Activated CD8-positive, alpha-beta T cell treated with anti-CD3 and anti-CD28 coated beads, Interleukin-2, amount 10 ng/mL, durations not matched to agents 7 days and 5 days (primary cell): ENCODE measurements at regions not wholly inside any gene's neighbourhood (a gene's known extent, or its start where the extent isn't known, plus 50 kb on each side); places are given as distances from the start of the nearest gene placed in this dataset.

Source experiments
- ATAC-seq: fragments of 150-1000 bp; cut with Tn5 transposase; one replicate; pipeline ENCODE4 v1.10.0; 2021; ENCODE audit warnings: moderate library complexity
- CTCF ChIA-PET: fragments of 350-600 bp; sonication (Branson Sonifier 250); formaldehyde crosslinking; loops from one replicate; lab custom pipeline; 2021; ENCODE audit warnings: antibody characterized with exemption; lab: Charles Lee
- POLR2A ChIA-PET: fragments of 350-600 bp; sonication (Branson Sonifier 250); formaldehyde crosslinking; loops from one replicate; lab custom pipeline; 2021; ENCODE audit warnings: antibody characterized with exemption; lab: Charles Lee
- DNase-seq: peaks from one replicate; pipeline ENCODE4 v3.0.0-alpha.2; 2020
- H3K27ac Mint-ChIP-seq: one replicate; pipeline ENCODE4 v1.8.0; 2021; ENCODE audit warnings: mild to moderate bottlenecking, mixed read lengths
- H3K27me3 Mint-ChIP-seq: one replicate; pipeline ENCODE4 v1.8.0; 2021; ENCODE audit warnings: low read depth, mixed read lengths
- H3K36me3 Mint-ChIP-seq: one replicate; pipeline ENCODE4 v1.8.0; 2021; ENCODE audit warnings: low read depth, mixed read lengths
- H3K4me1 Mint-ChIP-seq: one replicate; pipeline ENCODE4 v1.8.0; 2021; ENCODE audit warnings: low read depth, mixed read lengths
- H3K4me3 Mint-ChIP-seq: one replicate; pipeline ENCODE4 v1.8.0; 2021; ENCODE audit warnings: mild to moderate bottlenecking, mixed read lengths
- H3K9me3 Mint-ChIP-seq: one replicate; pipeline ENCODE4 v1.8.0; 2022; ENCODE audit warnings: mixed read lengths; ENCODE audit not compliant: insufficient read depth

- no peak overlapping the region for H3K27ac Mint-ChIP-seq
Observed at GRCh38 chrX:42992199-42992943, 214.4 kb upstream of the PPP1R2C start.

GRCh38 chrX:42996861-42997260 is 218.9 kb upstream of the PPP1R2C start:
- no peak overlapping the region for H3K27ac Mint-ChIP-seq
- no peaks in the 10 kb centered on the region for H3K9me3 Mint-ChIP-seq
- no peaks in the 10 kb centered on the region for H3K27me3 Mint-ChIP-seq
- no peak overlapping the region for H3K4me3 Mint-ChIP-seq
- DNase-seq (no peak), ATAC-seq (no peak)
- no peaks in the 10 kb centered on the region for H3K36me3 Mint-ChIP-seq
- ChIA-PET POLR2A (no interaction called here), CTCF (no interaction called here)
- no peaks in the 10 kb centered on the region for H3K4me1 Mint-ChIP-seq

More at GRCh38 chrX:42992199-42992943, 214.4 kb upstream of the PPP1R2C start:
- ATAC-seq: no peak
- CTCF ChIA-PET: no interaction called here
- POLR2A ChIA-PET: no interaction called here
- H3K4me1 Mint-ChIP-seq: no peaks in the 10 kb centered on the region
- peaks cover 2% of the 10 kb centered on the region for H3K36me3 Mint-ChIP-seq
- H3K27me3 Mint-ChIP-seq: no peaks in the 10 kb centered on the region
- H3K4me3 Mint-ChIP-seq: no peak overlapping the region
- no peak for DNase-seq
- peaks cover 3% of the 10 kb centered on the region for H3K9me3 Mint-ChIP-seq

DNA sequence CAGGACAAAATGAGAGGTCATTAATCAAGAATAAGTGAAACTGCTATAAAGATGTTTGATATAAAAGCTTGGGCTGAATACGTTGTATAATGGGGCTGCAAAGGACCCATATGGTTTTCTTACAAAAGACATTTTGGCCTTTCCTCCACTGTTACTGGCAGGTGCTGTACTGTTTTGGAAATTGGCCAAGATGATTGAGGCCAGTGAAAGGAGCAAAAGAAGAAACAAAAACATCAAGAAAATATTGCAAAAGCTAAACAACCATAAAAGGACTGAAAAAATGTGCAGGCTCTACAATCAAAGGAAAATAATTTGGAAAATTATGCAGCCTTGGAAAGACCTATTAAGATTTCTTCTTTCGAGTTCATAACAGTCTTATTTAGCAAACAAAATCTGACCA is 222.2 kb upstream of the PPP1R2C start:
- POLR2A ChIA-PET: no interaction called here
- Mint-ChIP-seq H3K27ac (no peak overlapping the region), H3K4me3 (no peak overlapping the region), H3K4me1 (no peaks in the 10 kb centered on the region), H3K27me3 (no peaks in the 10 kb centered on the region), H3K36me3 (no peaks in the 10 kb centered on the region), H3K9me3 (no peaks in the 10 kb centered on the region)
- CTCF ChIA-PET: no interaction called here
- ATAC-seq: no peak
- no peak for DNase-seq

DNA sequence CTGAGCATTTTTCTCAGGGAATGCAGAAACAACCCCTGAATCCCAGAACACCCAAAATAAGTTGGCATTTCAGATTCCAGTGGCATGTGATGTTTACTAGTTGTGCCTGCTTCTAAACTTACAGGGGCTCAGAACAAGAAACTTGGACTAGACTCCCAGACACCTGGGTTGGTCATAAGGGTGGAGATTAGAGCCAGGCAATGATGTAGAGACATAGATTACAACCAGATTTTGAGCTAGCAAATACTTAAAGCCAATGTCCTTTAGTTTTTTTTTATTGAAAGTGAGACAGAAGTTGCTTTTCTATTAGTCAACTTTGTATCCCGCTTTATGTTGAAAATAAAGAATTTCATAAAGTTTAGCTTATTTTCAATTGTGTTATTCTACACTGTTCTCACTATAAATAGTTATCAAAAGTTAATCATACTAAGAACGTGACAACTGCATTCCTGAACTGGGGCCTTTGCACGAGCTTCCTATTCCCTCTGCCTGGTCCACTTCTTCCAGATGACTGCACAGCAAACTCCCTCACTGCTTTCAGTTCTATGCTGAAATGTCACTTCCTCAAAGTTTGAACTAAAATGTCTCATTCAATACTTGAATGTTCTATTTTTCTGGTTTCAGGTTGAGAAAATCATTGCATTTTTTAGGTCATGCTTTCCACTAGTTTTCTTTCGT is 224.7 kb upstream of the PPP1R2C start:
- H3K36me3 Mint-ChIP-seq: no peaks in the 10 kb centered on the region
- no peaks in the 10 kb centered on the region for H3K27me3 Mint-ChIP-seq
- no peak overlapping the region for H3K4me3 Mint-ChIP-seq
- H3K9me3 Mint-ChIP-seq: no peaks in the 10 kb centered on the region
- ChIA-PET CTCF (no interaction called here), POLR2A (no interaction called here)
- DNase-seq (no peak), ATAC-seq (no peak)
- no peak overlapping the region for H3K27ac Mint-ChIP-seq
- no peaks in the 10 kb centered on the region for H3K4me1 Mint-ChIP-seq

DNA sequence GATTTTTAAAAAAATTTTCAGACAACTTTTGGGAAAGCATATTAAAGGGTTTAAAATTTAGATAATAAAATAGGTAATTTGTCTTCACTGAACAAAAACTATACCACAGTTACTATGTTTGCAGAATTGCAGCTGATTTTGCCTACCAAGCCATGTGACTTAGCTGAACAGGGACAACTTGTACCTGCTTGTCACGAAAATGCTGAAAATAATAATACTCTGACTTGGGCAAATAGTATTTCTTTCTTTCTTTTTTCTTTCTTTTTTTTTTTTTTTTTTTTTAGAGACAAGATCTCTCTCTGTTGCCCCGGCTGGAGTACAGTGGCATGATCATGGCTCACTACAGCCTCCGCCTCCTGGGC is 225.2 kb upstream of the PPP1R2C start:
- no peaks in the 10 kb centered on the region for H3K36me3 Mint-ChIP-seq
- POLR2A ChIA-PET: no interaction called here
- no peak overlapping the region for H3K27ac Mint-ChIP-seq
- no peak for ATAC-seq
- H3K27me3 Mint-ChIP-seq: no peaks in the 10 kb centered on the region
- no peaks in the 10 kb centered on the region for H3K9me3 Mint-ChIP-seq
- no peak for DNase-seq
- CTCF ChIA-PET: no interaction called here
- no peak overlapping the region for H3K4me3 Mint-ChIP-seq
- no peaks in the 10 kb centered on the region for H3K4me1 Mint-ChIP-seq

GRCh38 chrX:43003939-43004338 is 226.0 kb upstream of the PPP1R2C start:
- H3K9me3 Mint-ChIP-seq: no peaks in the 10 kb centered on the region
- H3K36me3 Mint-ChIP-seq: no peaks in the 10 kb centered on the region
- POLR2A ChIA-PET: no interaction called here
- no peaks in the 10 kb centered on the region for H3K4me1 Mint-ChIP-seq
- no peak overlapping the region for H3K27ac Mint-ChIP-seq
- CTCF ChIA-PET: no interaction called here
- no peak for ATAC-seq
- no peaks in the 10 kb centered on the region for H3K27me3 Mint-ChIP-seq
- no peak overlapping the region for H3K4me3 Mint-ChIP-seq
- DNase-seq: no peak

DNA sequence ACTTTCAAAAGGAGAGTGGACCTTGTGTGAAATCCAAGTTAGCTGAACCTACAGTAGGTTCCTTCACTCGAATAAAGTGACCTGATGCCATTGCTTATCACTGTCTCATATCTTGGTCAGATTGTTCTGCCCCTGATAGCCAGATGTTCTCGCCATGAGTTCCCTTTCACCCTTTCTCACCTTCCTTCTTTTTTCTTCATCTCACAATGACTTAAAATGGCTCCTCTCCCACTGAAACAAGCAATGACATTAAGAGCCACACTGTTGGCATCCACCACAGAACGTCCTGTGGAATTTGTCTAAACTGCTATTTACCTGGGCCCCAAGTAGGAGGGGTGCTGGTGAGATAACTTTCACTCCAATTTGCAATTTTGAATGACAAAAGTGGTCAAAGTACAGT is 227.6 kb upstream of the PPP1R2C start:
- no peak for DNase-seq
- POLR2A ChIA-PET: no interaction called here
- CTCF ChIA-PET: no interaction called here
- Mint-ChIP-seq H3K9me3 (no peaks in the 10 kb centered on the region), H3K4me3 (no peak overlapping the region), H3K27ac (peak overlapping the region; percentile 20), H3K27me3 (no peaks in the 10 kb centered on the region), H3K4me1 (no peaks in the 10 kb centered on the region), H3K36me3 (no peaks in the 10 kb centered on the region)
- no peak for ATAC-seq

DNA sequence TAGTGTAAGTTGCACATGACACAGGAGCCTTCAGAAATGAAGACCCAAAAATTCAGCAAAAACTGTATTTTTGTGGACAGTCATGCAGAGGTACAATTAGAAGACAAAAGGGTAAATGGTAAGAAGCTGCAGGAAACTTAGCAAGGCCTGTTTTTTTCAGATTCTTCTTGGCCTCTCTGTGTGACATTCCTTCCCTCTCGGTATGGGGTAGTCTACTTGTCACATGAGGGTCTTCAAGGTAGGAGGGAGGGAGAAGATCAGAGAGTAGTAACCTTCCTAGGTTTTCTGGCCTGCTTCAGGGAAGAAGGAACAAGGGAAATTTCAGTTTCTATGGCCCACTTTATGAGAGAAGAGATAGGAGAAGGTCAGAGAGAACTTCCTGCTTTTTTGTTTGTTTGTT is 230.4 kb upstream of the PPP1R2C start:
- CTCF ChIA-PET: no interaction called here
- H3K4me1 Mint-ChIP-seq: no peaks in the 10 kb centered on the region
- H3K36me3 Mint-ChIP-seq: no peaks in the 10 kb centered on the region
- DNase-seq (no peak), ATAC-seq (no peak)
- H3K9me3 Mint-ChIP-seq: no peaks in the 10 kb centered on the region
- no peak overlapping the region for H3K27ac Mint-ChIP-seq
- no peak overlapping the region for H3K4me3 Mint-ChIP-seq
- POLR2A ChIA-PET: no interaction called here
- no peaks in the 10 kb centered on the region for H3K27me3 Mint-ChIP-seq

- H3K9me3 Mint-ChIP-seq: no peaks in the 10 kb centered on the region
- no peak overlapping the region for H3K4me3 Mint-ChIP-seq
- DNase-seq (no peak), ATAC-seq (no peak)
- peaks cover 3% of the 10 kb centered on the region for H3K4me1 Mint-ChIP-seq
- ChIA-PET CTCF (no interaction called here), POLR2A (no interaction called here)
- no peaks in the 10 kb centered on the region for H3K27me3 Mint-ChIP-seq
- no peak overlapping the region for H3K27ac Mint-ChIP-seq
- H3K36me3 Mint-ChIP-seq: no peaks in the 10 kb centered on the region
Observed at GRCh38 chrX:43016021-43016420, 238.1 kb upstream of the PPP1R2C start.

GRCh38 chrX:43018031-43018430 is 240.1 kb upstream of the PPP1R2C start:
- Mint-ChIP-seq H3K27ac (no peak overlapping the region), H3K4me3 (no peak overlapping the region), H3K27me3 (no peaks in the 10 kb centered on the region), H3K9me3 (peaks cover 3% of the 10 kb centered on the region), H3K36me3 (peaks cover 2% of the 10 kb centered on the region), H3K4me1 (peaks cover 3% of the 10 kb centered on the region)
- DNase-seq (no peak), ATAC-seq (no peak)
- POLR2A ChIA-PET: no interaction called here
- CTCF ChIA-PET: no interaction called here

DNA sequence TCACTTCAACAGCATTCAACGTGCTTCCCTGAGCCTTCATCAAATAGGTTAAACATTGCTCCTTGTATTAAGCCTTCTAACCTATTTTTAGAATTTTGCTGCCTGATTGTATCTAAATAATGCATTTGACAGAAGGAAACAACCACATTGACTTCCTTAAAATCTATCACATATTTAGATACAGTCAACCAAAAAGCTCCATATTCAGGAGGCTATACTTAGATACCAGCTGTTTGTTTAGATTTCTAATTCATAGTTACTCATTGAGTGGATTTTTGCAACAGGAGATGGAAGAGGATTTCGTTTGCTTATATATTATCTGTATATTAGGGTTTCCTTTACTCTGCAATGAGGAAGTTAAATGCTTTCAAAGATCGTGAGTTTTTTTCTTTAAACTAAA is 241.1 kb upstream of the PPP1R2C start:
- no peaks in the 10 kb centered on the region for H3K27me3 Mint-ChIP-seq
- H3K4me1 Mint-ChIP-seq: peaks cover 3% of the 10 kb centered on the region
- peaks cover 3% of the 10 kb centered on the region for H3K9me3 Mint-ChIP-seq
- H3K27ac Mint-ChIP-seq: no peak overlapping the region
- H3K4me3 Mint-ChIP-seq: no peak overlapping the region
- H3K36me3 Mint-ChIP-seq: peaks cover 3% of the 10 kb centered on the region
- no peak for DNase-seq
- ChIA-PET CTCF (no interaction called here), POLR2A (no interaction called here)
- no peak for ATAC-seq

GRCh38 chrX:43025806-43026315 is 247.9 kb upstream of the PPP1R2C start:
- ChIA-PET CTCF (no interaction called here), POLR2A (no interaction called here)
- no peak overlapping the region for H3K27ac Mint-ChIP-seq
- H3K27me3 Mint-ChIP-seq: no peaks in the 10 kb centered on the region
- peaks cover 12% of the 10 kb centered on the region for H3K36me3 Mint-ChIP-seq
- no peak for DNase-seq
- H3K4me3 Mint-ChIP-seq: no peak overlapping the region
- H3K9me3 Mint-ChIP-seq: peaks cover 3% of the 10 kb centered on the region
- no peak for ATAC-seq
- no peaks in the 10 kb centered on the region for H3K4me1 Mint-ChIP-seq
